ENCODE measurements at regions not wholly inside any gene's neighbourhood (a gene's known extent, or its start where the extent isn't known, plus 50 kb on each side); places are given as distances from the start of the nearest gene placed in this dataset.

GRCh38 chr9:78900500-78900899 is 603.6 kb downstream of the PSAT1 start:
- TF ChIP-seq POLR2A (IDR thresholded peaks at IDR 0.05; ENCODE audit: low read length) (no peak), JUNB (IDR thresholded peaks at IDR 0.05) (no peak), HMGXB4 (CRISPR knock-in tag; IDR thresholded peaks at IDR 0.05; ENCODE audit: borderline replicate concordance) (no peak), REST (IDR thresholded peaks at IDR 0.05) (no peak), PBX3 (IDR thresholded peaks at IDR 0.05) (no peak), CTCF (IDR thresholded peaks at IDR 0.05) (no peak), NR3C1 (IDR thresholded peaks at IDR 0.05) (no peak), RNF2 (IDR thresholded peaks at IDR 0.05; ENCODE audit: borderline replicate concordance, low read depth) (no peak), RAD21 (conservative IDR thresholded peaks at IDR 0.05 in 1 of 2, IDR thresholded peaks at IDR 0.05 in 1 of 2) (no peak), JUN (IDR thresholded peaks at IDR 0.05) (no peak), CBX8 (IDR thresholded peaks at IDR 0.05) (no peak), MAX (IDR thresholded peaks at IDR 0.05) (no peak), RFX5 (IDR thresholded peaks at IDR 0.05) (no peak), MAZ (IDR thresholded peaks at IDR 0.05; ENCODE audit: borderline replicate concordance, low read depth, low read length) (no peak)
